ENCODE measurements at regions not wholly inside any gene's neighbourhood (a gene's known extent, or its start where the extent isn't known, plus 50 kb on each side); places are given as distances from the start of the nearest gene placed in this dataset.
"Not testable (repeated sequence)": the region's sequence is repeated elsewhere in the genome, so short reads cannot be mapped to it uniquely, and the experiment has no call there.

DNA sequence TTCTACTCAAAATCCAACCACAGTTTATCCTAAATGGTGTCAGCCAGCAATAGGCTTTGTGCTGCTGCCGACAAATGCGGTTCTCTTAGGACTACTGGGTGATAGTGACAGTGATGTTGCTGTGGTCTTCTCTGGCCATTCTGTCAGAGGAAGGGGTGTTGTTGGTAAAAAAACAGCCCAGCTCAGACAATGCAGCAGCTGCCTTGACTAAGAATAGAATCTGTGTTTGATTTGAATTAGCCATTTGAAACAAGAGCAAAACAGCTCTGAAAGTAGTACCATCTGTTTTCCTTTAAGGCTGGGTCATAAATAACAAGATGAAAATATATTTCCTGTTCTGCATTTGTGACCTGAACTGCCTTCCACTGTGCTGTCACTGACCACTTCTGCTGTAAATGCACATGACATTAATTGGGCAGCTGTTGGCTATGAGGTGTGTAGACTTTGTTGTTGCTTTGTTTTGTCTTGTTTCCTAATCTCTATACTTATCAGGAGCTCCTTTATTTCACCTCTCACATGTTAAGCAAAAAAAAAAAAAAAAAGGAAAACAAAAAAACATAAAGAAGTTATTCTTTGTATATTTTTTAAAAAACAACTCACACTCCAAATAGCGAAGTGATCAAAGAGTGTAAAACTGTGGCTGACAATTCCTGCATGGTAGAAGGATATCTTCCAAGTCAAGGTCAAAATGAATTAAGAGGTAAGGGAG is 497.8 kb upstream of the ARID1B start:
- no peak for DNase-seq (ENCODE audit: low spot score)

DNA sequence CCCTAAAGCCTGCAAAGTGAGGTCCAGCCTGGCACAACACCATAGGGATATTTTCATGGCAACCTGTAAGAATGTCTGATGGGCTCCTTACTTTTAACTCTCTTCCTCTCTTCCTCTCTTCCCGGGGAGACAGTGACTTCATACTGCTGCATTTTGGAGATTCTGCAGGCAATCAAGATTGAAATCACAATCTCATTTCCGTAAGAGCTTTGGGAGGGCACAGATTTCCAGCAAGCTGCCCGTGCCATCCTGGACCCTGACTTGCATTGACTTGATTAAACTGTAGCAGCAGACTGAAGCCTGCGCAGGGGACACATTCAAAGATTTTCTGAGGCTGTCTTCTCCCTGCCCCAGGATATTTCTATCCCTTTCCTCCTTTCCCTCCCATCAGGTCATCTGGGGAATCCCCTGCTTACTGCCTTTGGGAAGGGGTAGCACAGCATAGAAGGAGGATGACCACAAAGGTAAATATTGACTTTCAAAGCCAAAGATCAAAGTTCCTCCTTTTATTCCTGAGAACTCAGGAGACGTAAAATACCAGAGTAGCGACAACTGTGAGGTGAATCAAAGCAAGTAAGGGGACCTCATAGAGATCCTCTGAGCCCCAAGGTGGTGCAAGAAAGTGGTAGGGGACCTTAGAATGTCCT is 504.0 kb upstream of the ARID1B start:
- no peak for DNase-seq (ENCODE audit: low spot score)

GRCh38 chr6:156269751-156270369 is 507.3 kb upstream of the ARID1B start:
- no peak for DNase-seq (ENCODE audit: low spot score)

GRCh38 chr6:156268849-156269248 is 508.3 kb upstream of the ARID1B start:
- DNase-seq (ENCODE audit: low spot score): no peak

- no peak for DNase-seq (ENCODE audit: low spot score)
These were observed 515.2 kb upstream of the ARID1B start for GRCh38 chr6:156262014-156262413.

DNA sequence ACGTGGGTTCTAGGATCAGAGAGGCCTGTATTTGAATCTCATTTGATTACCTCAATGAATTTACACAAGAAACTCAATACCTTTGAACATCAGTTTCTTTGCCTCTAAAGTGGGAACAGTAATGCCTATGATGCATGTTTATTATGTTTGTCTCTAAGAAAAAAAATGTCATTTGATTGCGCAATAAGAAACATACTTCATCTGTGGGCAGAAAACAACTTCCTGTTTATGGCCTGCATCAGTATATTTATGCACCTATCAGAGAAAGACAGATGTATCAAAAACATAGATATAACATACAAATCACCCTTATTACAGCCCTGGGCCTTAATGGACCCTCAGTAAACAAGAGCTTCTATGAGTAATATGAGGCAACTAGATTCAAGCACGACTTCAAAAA is 516.4 kb upstream of the ARID1B start:
- no peak for DNase-seq (ENCODE audit: low spot score)

GRCh38 chr6:156258981-156259380 is 518.2 kb upstream of the ARID1B start:
- no peak for DNase-seq (ENCODE audit: low spot score)

DNA sequence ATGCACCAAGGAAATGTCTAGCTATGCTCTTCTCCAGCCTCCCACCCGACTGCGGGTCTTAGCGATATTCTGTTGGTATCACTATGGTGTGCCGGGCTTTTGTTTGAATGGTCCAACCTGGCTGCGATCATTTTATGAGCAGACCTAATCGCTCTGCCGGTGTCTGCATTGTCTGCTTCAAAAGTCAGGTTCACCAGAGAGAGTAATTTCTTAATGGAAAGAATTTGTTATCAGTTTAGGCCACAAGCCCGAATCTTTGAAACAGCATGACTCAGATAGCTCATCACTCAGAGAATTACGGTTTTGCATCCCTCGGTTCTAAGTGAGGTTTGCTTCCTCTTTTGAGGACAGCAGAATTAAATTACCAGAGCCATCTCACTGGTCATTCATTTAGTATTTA is 521.0 kb upstream of the ARID1B start:
- DNase-seq (ENCODE audit: low spot score): no peak

DNA sequence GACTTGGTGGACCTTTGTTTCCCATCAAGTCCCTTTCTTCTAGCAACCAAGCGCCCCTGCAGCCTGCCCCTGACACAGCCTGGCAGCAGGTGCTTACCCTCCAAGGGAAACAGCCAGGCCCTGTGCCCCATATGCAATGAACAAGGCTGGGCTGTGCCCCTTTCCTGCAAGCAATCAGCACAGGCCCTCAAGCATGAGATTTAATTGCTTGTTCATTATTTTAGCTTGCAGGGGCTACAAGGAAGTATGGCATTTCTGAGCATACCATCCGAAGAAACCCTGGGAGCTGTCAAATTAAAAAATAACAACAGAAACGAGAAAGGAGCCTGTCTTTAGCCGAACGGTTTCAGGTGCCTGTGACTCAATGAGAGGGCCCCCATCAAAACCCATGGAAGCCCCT is 522.9 kb upstream of the ARID1B start:
- no peak for DNase-seq (ENCODE audit: low spot score)

GRCh38 chr6:156250593-156250992 is 526.6 kb upstream of the ARID1B start:
- DNase-seq (ENCODE audit: low spot score): no peak

- no peak for DNase-seq (ENCODE audit: low spot score)
These were observed 535.0 kb upstream of the ARID1B start for GRCh38 chr6:156242206-156242605.

GRCh38 chr6:156231026-156231765 is 546.0 kb upstream of the ARID1B start:
- no peak for DNase-seq (ENCODE audit: low spot score)

DNA sequence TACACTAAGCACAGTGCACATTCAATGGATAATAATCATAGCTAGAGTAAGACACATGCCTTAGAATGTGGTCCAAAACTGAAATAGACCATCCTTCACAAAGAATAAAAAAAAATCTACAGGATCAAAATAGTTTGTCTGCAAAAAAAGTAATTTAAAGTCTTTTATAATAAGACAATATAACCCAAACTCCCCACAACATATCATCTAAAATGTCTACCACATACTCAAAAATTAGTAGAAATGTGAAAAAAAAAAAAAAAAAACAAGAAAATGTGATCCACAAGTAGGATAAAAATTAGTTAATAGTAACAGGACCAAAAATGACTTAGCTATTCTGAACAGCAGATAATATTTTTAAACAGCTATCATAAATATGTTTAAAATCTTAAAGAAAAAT is 557.2 kb upstream of the ARID1B start:
- DNase-seq (ENCODE audit: low spot score): no peak

DNA sequence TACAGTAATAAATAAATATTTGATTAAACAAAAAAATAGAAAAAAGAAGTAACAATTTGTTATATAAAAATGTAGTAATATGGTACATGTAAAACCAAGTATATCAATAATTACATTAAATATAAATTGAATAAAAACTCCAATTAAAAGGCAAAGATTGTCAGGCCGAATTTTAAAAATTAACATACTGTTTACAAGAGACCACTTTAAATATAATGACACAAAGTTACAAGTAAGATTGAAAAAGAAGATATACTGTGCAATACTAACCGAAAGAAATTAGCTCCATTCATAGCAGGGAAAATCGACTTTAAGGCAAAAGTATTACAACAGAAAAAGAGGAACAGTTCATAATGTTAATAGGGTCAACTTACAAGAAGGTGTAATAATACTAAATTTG is 571.5 kb upstream of the ARID1B start:
- DNase-seq (ENCODE audit: low spot score): no peak

DNA sequence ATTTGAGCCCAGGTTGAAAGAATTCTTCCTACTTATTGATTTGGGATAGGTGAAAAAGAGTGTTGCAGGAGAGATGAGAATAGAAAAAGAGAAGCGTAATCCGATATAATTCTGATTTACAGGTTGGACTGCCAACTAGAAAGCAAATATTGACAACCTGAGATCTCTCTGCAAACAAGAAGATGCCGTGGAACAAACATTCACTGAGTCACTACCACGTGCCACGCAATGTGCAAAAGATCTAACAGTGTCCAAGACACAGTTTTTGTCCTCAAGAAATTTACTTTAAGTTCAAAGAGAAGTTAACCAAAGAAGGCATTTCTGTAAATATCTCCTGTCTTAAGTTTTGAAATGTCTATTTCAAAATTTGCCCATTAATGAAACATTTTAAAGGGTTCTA is 578.0 kb upstream of the ARID1B start:
- no peak for DNase-seq (ENCODE audit: low spot score)

- DNase-seq (ENCODE audit: low spot score): no peak
These were observed 579.7 kb upstream of the ARID1B start for GRCh38 chr6:156197513-156197912.

DNA sequence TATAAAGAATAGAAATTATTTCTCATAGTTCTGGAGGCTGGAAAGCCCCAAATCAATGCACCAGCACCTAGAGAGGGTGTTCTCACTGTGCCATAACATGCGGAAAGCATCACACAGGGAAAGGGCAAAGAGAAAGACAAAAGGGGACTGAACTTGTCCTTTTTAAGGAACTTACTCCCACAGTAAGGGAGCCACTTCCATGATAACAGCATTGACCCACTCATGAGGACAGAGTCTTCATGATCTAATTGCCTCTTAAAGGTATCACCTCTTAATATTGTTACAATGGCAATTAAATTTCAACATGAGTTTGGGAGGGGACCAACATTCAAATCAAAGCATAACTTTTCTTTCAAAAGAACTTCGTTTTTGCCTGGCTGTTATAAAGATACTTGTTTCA is 582.2 kb upstream of the ARID1B start:
- DNase-seq (ENCODE audit: low spot score): no peak

- DNase-seq (ENCODE audit: low spot score): no peak
These were observed 583.8 kb upstream of the ARID1B start for GRCh38 chr6:156193381-156193780.

- no peak for DNase-seq (ENCODE audit: low spot score)
These were observed 585.3 kb upstream of the ARID1B start for GRCh38 chr6:156191895-156192294.

GRCh38 chr6:156191390-156191789 is 585.8 kb upstream of the ARID1B start:
- not testable (repeated sequence) for DNase-seq (ENCODE audit: low spot score)

DNA sequence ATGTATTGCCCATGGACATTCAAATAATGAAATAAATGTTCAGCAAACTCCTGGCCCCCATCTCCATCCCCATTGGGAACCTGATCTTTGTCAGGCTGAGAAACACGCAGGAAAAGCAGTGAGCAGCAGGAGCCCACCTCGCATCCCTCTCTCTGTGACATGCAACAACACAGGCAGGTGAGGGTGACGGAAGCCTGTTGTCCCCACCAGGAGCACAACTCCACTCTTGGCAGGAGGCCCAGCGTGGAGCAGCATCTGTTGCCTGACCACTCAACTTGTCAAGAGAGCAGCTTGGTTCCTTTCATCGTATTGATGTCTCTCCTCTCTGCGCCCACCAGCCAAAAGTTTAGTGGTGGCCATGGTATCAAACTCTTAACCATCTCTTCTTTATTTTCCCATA is 586.9 kb upstream of the ARID1B start:
- DNase-seq (ENCODE audit: low spot score): no peak

- no peak for DNase-seq (ENCODE audit: low spot score)
These were observed 587.5 kb upstream of the ARID1B start for GRCh38 chr6:156189714-156190113.

DNA sequence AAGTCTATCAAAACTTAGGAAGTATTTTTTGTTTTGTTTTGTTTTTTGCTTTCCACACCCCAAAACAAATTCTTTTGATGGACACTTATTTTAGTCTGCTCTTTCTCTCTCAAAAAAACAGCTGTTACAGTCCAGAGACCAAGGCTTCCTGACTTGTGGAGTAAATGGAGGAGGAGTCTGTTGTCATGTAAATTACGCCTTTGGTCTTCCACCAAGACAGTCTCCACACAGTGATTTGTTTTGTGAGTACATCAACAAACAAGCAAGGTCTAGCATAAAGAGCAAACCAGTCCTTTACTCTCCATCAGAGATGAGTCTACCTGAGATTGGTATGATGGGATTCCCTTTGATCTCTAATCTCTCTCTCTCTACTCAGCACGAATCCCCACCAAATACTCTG is 588.0 kb upstream of the ARID1B start:
- DNase-seq (ENCODE audit: low spot score): no peak

All from hematopoietic multipotent progenitor cell treated with erythropoietin and hydrocortisone succinate and interleukin-3 and kit ligand, for 17 days (in vitro differentiated cells).